Sciatic nerve (tissue), 2 donors: ENCODE measurements at regions not wholly inside any gene's neighbourhood (a gene's known extent, or its start where the extent isn't known, plus 50 kb on each side); places are given as distances from the start of the nearest gene placed in this dataset.
"Not testable (repeated sequence)": the region's sequence is repeated elsewhere in the genome, so short reads cannot be mapped to it uniquely, and the experiment has no call there.

Experiments
- ATAC-seq: fragments of 200-7000 bp; cut with Tn5 transposase; one replicate; pipeline ENCODE4 v1.9.1; 2020; ENCODE audit warnings: mild to moderate bottlenecking, moderate library complexity
- DNase-seq: peaks from one replicate; pipeline ENCODE4 v3.0.0-alpha.2; 2020; ENCODE audit warnings: low spot score
- intact Hi-C: fragments of 100-400 bp; cut with DNase I; formaldehyde crosslinking; loops from one replicate; pipeline ENCODE4 v1.14.2; 2022
- donor health status: DM: no; HTN: no; CAD: no.
- donor health status: DM: no; HTN: no; CAD: no.

DNA sequence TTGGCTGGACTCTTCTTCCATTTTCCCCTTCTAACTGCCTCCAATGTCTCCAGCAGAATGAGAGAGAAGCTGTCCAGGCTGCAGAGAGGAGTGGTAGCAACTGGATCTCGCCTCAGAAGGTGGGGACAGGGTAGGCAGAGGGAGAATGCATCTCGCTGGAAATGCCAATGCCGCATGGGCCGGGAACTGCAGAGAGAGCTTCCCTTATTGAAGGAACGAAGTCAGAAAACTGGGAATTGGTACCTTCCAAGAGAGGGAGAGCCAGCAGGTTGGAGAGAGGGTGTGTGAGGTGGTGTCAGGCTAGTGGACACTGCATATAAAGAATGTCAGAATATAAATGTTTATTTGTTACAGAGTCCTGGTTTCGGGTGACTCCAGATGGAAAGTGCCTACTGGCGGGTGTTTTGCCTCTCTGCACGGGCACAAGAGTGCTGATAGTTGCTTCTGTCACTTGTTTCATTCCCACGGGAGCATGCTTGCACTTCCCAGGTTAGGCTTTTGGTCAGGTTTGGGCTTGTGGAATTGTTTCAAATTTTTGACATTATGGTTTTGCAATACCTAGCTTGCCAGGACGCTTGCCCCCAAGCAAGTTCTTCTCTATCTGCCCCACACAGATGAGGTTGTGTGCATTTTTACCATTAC is 156.8 kb upstream of the STS start:
- DNase-seq (no peak), ATAC-seq (no peak)
- intact Hi-C loops: no loop called here

DNA sequence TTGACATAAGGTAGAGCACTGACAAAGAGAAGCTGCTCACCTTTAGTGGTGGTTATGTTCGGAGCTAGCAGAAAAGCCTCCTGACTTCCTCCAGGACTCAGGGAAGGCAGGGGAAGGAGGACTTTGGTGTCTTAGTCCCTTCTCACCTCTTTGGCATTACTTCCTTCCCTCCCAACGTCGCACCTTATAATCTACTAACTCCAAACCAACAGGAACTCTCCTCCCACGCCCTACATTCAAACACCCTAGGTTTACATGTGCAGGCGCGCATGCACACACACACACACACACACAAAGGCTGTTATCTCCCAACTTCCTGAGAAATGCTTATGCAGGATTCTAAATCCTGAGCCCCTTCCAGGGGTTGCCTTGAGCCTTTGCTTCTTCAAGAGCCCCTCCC is 157.7 kb upstream of the STS start:
- intact Hi-C loops: no loop called here
- ATAC-seq: no peak
- no peak for DNase-seq

GRCh38 chrX:6988694-6989093 is 158.8 kb upstream of the STS start:
- ATAC-seq, DNase-seq, intact Hi-C loops: not testable (repeated sequence)

DNA sequence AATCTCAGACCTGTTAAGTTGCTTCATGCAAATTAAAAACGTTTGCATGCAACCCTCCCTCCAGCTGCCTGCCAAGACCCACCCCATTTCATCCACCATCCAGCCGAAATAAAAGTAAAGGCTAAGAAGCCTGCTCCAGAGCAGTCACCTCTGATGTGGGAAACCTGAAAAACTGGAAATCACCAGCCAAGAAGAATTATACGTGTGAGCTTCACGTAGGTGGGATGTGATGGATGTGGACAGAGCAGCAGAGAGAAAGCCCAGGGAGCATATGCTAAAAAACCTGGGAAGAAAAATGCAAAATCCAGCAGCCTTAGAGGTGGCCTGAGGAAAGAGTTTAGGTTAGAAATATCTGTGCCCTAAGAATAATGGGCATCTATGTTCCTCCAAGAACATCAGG is 160.6 kb upstream of the STS start:
- intact Hi-C loops: no loop called here
- DNase-seq: no peak
- ATAC-seq: no peak

- intact Hi-C loops: no loop called here
- ATAC-seq (no peak), DNase-seq (no peak)
Observed at GRCh38 chrX:6985537-6985936, 162.0 kb upstream of the STS start.

- DNase-seq: no peak
- ATAC-seq: no peak
- intact Hi-C loops: no loop called here
Observed at GRCh38 chrX:6983207-6983955, 164.1 kb upstream of the STS start.

GRCh38 chrX:6981718-6982406 is 165.7 kb upstream of the STS start:
- intact Hi-C loops: no loop called here
- no peak for DNase-seq
- ATAC-seq: no peak

DNA sequence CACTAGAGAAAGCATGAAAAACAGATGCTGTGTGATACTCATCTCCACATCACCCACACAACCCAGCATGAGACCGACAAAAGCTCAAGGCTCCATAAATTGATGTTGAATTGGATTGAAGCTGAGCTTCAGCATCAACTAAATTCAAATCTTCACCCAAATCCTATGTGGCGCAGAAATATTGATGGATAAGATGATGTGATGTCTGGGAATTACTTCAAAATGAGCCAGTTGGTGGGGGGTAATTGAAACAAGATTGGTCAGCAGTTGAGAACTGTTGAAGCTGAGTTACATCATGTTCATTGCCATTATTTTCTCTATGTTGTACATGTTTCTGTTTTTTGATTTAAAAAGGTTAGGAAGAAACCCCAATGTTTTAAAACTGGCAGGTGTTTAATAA is 166.5 kb upstream of the STS start:
- DNase-seq (no peak), ATAC-seq (no peak)
- intact Hi-C loops: no loop called here

DNA sequence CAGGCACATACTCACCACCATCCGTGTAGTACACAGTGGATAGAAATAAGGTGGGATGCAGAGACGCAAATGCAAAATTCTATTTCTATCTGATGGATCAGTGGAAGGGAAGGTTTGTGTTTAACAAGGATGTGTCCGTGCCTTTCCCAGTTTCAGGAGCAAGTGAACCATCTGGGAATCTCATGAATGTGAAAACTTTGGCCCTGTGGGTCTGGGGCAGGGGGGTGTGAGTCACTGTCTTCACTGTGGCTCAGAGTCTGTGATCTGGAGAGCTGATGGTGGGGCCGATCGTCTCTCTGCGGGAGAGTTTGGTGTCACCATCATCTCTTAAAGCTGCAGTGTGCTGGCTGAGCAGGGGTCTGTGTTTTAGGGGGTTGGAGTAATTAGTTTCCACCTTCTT is 179.3 kb upstream of the STS start:
- intact Hi-C loops: no loop called here
- ATAC-seq (no peak), DNase-seq (no peak)

DNA sequence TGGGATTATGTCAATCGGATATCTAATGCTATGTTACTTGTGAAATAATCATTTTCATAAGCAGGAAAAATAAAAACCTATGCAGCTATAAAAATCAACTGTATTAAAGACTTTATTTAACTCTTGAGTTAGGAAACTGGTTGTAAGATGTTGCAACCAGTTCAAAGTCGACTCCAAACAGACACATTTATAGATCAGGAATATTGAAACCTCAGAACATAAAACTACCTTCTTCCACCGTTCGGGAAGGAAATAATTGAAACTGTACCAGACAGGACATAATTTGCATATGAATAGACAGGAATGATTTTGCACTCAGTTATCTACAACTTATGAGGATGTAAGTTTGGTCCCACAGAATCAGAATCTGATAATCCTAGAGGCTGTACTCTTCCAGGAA is 181.8 kb upstream of the STS start:
- DNase-seq (no peak), ATAC-seq (no peak)
- intact Hi-C loops: no loop called here

DNA sequence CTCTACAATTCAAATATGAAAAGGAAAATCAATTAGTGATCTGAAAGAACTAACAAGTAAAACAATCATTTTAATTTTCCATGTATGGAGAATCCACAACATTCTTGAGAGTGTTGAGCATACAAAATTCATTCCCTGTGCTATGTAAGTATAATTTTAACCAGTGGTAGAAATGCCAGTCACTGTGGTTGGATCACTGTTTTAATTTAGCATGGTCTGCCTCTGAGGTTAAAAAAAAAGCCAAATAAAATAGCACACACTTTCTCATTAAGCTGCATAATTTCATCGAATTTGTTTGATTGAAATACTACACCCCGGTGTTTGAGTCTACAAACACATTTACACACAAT is 185.5 kb upstream of the STS start:
- no peak for DNase-seq
- no peak for ATAC-seq
- intact Hi-C loops: no loop called here

- intact Hi-C loops: no loop called here
- DNase-seq (no peak), ATAC-seq (no peak)
Observed at GRCh38 chrX:6961286-6962005, 186.1 kb upstream of the STS start.

- ATAC-seq (no peak), DNase-seq (no peak)
- intact Hi-C loops: no loop called here
Observed at GRCh38 chrX:6959006-6959405, 188.5 kb upstream of the STS start.

DNA sequence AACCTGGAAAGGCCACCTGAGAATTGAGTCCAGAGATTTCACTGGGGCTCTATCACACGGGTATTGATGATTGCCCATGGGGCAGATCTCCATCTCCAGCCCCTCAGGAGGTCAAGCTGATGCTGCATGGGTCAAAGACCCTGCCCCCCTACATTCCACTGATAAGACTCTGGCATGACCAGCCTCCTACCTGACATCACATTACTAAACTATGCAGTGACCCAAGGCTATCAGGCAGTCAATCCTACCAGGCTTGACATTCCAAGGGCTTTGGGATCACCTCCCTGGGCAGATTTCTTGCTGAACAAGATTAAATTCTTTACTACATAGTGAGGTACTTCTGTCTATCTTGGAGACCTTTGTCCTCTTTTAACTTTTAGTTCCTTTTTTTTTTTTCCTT is 192.7 kb upstream of the STS start:
- DNase-seq (no peak), ATAC-seq (no peak)
- intact Hi-C loops: no loop called here

DNA sequence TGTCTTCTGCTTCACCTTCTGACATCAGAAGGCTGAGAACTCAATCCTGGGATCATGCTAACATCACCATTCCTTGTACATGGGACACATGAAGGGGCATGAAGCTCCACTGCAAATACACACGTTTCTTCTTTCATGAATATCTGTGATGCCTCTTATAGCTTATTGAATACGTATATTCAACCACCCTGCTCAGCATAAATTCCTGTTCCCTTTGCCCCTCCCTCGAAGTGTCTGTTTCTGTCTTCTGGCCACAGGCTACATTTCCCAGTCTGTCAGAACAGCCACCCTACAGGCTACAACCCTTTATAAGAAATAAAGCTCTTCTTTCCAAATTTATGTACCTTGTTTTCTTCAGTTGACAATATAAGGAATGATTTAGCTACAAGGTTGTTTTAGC is 201.3 kb upstream of the STS start:
- DNase-seq (no peak), ATAC-seq (no peak)
- intact Hi-C loops: no loop called here

DNA sequence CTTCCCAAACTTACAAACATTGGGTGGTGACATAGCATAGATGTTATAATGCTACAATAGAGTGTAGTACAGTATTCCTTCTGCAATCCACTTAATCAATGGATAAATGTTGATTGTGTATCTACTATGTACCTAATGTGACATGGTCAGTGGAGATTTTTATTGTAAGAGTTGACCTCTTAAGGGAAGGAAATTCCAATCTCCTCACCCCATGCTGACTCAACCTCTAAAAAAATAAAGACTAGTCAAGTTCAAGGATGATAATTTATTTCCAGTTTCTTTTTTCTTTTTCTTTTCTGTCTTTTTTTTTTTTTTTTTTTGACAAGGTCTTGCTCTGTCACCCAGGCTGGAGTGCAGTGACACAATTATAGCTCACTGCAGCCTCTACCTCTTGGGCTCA is 206.5 kb upstream of the STS start:
- intact Hi-C loops: no loop called here
- ATAC-seq: no peak
- no peak for DNase-seq

- intact Hi-C loops, DNase-seq, ATAC-seq: not testable (repeated sequence)
Observed at GRCh38 chrX:6932942-6933341, 214.6 kb upstream of the STS start.

DNA sequence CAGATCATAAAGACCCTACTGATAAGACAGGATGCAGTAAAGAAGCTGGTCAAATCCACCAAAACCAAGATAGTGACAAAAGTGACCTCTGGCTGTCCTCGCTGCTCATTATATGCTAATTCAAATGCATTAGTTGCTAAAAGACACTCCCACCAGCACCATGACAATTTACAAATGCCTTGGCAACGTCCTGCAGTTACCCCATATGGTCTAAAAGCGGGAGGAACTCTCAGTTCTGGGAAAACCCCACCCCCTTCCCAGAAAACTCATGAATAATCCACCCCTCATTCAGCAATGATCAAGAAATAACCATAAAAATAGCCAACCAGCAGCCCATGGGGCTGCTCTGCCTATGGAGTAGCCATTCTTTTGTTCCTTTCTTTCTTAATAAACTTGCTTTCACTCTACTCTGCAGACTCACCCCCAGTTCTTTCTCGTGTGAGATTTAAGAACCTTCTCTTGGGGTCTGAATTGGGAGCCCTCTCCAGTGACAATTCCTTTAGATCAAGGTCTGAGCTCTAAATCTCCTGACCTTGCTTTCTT is 217.1 kb upstream of the STS start:
- ATAC-seq: no peak
- intact Hi-C loops: no loop called here
- no peak for DNase-seq

DNA sequence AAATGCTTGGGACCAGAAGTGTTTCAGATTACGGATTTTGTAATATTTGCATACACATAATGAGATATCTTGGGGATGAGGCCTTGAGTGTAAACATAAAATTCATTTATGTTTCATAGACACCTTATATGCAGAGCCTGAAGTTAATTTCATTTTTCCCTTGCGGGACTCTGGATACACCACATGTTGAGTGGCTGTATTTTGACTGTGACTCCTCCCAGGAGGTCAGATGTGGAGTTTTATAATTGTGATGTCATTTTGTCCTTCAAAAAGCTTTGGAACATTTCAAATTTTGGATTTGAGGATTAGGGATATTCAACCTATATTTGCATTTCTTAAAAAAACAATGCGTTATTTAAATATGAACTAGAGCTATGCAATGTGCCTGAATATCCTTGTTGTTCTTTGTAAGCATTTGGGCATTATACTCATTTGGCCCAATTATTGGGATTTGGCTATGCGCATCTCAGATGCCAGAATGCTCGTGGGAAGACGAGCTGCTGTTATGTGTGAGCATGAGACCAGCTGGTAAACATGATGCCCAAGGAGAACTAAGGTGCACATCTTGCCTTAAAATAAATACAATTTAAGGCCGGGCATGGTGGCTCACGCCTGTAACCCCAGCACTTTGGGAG is 223.0 kb upstream of the STS start:
- ATAC-seq (no peak), DNase-seq (no peak)
- intact Hi-C loops: loop anchor here (5.0 kb wide), 1 partner anchor 1013 kb away; no protein-coding TSS in a partner anchor
